Chondrocyte (in vitro differentiated cells): ENCODE measurements at regions not wholly inside any gene's neighbourhood (a gene's known extent, or its start where the extent isn't known, plus 50 kb on each side); places are given as distances from the start of the nearest gene placed in this dataset.

ENCODE experiments used
- DNase-seq: peaks from one replicate; pipeline ENCODE4 v3.0.0; 2021; ENCODE audit warnings: mixed read lengths, low spot score
- H3K27ac Mint-ChIP-seq: one replicate; pipeline ENCODE4 v1.8.0; 2021; ENCODE audit warnings: mild to moderate bottlenecking, moderate library complexity, mixed read lengths; ENCODE audit not compliant: unreplicated experiment
- H3K27me3 Mint-ChIP-seq: 2 replicates; pipeline ENCODE4 v1.8.0; 2021; ENCODE audit warnings: low read depth, mixed read lengths
- H3K36me3 Mint-ChIP-seq: 2 replicates; pipeline ENCODE4 v1.8.0; 2021; ENCODE audit warnings: low read depth, mixed read lengths
- H3K4me1 Mint-ChIP-seq: 2 replicates; pipeline ENCODE4 v1.8.0; 2021; ENCODE audit warnings: low read depth, mild to moderate bottlenecking, mixed read lengths
- H3K4me3 Mint-ChIP-seq: one replicate; pipeline ENCODE4 v1.8.0; 2021; ENCODE audit warnings: mild to moderate bottlenecking, moderate library complexity, mixed read lengths; ENCODE audit not compliant: unreplicated experiment
- H3K9me3 Mint-ChIP-seq: 2 replicates; pipeline ENCODE4 v1.8.0; 2021; ENCODE audit warnings: low read depth, mixed read lengths
- CTCF ChIP-seq: fragments of 200-600 bp; sonication (generic); IDR thresholded peaks from 2 replicates; pipeline ENCODE4 v1.5.0; 2021; ENCODE audit warnings: antibody characterized with exemption, mild to moderate bottlenecking, moderate library complexity

- TF ChIP-seq CTCF, result no peak
- Mint-ChIP-seq H3K27me3 (no peaks in the 10 kb centered on the region), H3K27ac (no peak overlapping the region), H3K9me3 (peaks cover 11% of the 10 kb centered on the region), H3K4me3 (no peak overlapping the region), H3K36me3 (no peaks in the 10 kb centered on the region), H3K4me1 (peaks cover 2% of the 10 kb centered on the region)
- no peak for DNase-seq
Observed at GRCh38 chr5:23612701-23613100, 105.3 kb downstream of the PRDM9 start.

GRCh38 chr5:23613566-23613965 is 106.2 kb downstream of the PRDM9 start:
- H3K9me3 Mint-ChIP-seq, result peaks cover 11% of the 10 kb centered on the region
- H3K4me3 Mint-ChIP-seq, result no peak overlapping the region
- TF ChIP-seq CTCF, result no peak
- no peaks in the 10 kb centered on the region for H3K36me3 Mint-ChIP-seq
- no peaks in the 10 kb centered on the region for H3K27me3 Mint-ChIP-seq
- no peak for DNase-seq
- peaks cover 2% of the 10 kb centered on the region for H3K4me1 Mint-ChIP-seq
- H3K27ac Mint-ChIP-seq, result no peak overlapping the region

- no peak overlapping the region for H3K4me3 Mint-ChIP-seq
- no peak overlapping the region for H3K27ac Mint-ChIP-seq
- peaks cover 8% of the 10 kb centered on the region for H3K9me3 Mint-ChIP-seq
- H3K4me1 Mint-ChIP-seq, result peaks cover 2% of the 10 kb centered on the region
- no peak for DNase-seq
- H3K27me3 Mint-ChIP-seq, result no peaks in the 10 kb centered on the region
- H3K36me3 Mint-ChIP-seq, result no peaks in the 10 kb centered on the region
- TF ChIP-seq CTCF, result no peak
Observed at GRCh38 chr5:23614422-23614821, 107.0 kb downstream of the PRDM9 start.

- peaks cover 10% of the 10 kb centered on the region for H3K4me1 Mint-ChIP-seq
- H3K27me3 Mint-ChIP-seq, result no peaks in the 10 kb centered on the region
- no peaks in the 10 kb centered on the region for H3K36me3 Mint-ChIP-seq
- TF ChIP-seq CTCF, result no peak
- H3K27ac Mint-ChIP-seq, result no peak overlapping the region
- no peaks in the 10 kb centered on the region for H3K9me3 Mint-ChIP-seq
- DNase-seq, result no peak
- H3K4me3 Mint-ChIP-seq, result no peak overlapping the region
Observed at GRCh38 chr5:23626961-23627360, 119.6 kb downstream of the PRDM9 start.

- no peak for TF ChIP-seq CTCF
- H3K4me1 Mint-ChIP-seq, result peaks cover 10% of the 10 kb centered on the region
- no peak overlapping the region for H3K27ac Mint-ChIP-seq
- no peak for DNase-seq
- no peaks in the 10 kb centered on the region for H3K27me3 Mint-ChIP-seq
- H3K9me3 Mint-ChIP-seq, result no peaks in the 10 kb centered on the region
- H3K36me3 Mint-ChIP-seq, result no peaks in the 10 kb centered on the region
- no peak overlapping the region for H3K4me3 Mint-ChIP-seq
Observed at GRCh38 chr5:23627976-23628375, 120.6 kb downstream of the PRDM9 start.
